Loucy (cell line): ENCODE measurements at regions not wholly inside any gene's neighbourhood (a gene's known extent, or its start where the extent isn't known, plus 50 kb on each side); places are given as distances from the start of the nearest gene placed in this dataset.

Source experiments
- EZH2phosphoT487 ChIP-seq: fragments of 200-600 bp; IDR thresholded peaks from 2 replicates; pipeline ENCODE4 v1.6.1; 2018; ENCODE audit warnings: antibody characterized with exemption, mild to moderate bottlenecking, moderate library complexity, borderline replicate concordance
- TF ChIP-seq, protein P1 (sequence below): fragments of 200-600 bp; sonication (generic); conservative IDR thresholded peaks from 2 replicates; pipeline ENCODE4 v1.5.1; 2014; ENCODE audit warnings: mild to moderate bottlenecking, antibody characterized with exemption, low read length

DNA sequence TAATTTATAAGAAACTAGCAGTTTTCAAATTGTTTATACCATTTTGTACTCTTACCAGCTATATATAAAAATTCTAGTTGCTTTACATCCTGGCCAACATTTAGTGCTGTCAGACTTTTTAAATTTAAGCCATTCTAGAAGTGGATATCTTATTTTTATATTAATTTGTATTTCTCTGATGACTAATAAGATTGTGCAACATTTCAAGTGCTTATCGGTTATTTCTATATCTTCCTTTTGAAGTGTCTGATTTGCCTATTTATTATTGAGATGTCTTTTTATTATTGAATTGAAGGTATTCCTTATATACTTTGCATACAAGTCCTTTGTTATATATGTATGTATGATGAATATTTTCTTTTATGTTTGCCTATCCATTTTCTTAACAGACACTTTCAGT is 324.0 kb downstream of the ELAVL2 start:
- TF ChIP-seq, protein P1, sequence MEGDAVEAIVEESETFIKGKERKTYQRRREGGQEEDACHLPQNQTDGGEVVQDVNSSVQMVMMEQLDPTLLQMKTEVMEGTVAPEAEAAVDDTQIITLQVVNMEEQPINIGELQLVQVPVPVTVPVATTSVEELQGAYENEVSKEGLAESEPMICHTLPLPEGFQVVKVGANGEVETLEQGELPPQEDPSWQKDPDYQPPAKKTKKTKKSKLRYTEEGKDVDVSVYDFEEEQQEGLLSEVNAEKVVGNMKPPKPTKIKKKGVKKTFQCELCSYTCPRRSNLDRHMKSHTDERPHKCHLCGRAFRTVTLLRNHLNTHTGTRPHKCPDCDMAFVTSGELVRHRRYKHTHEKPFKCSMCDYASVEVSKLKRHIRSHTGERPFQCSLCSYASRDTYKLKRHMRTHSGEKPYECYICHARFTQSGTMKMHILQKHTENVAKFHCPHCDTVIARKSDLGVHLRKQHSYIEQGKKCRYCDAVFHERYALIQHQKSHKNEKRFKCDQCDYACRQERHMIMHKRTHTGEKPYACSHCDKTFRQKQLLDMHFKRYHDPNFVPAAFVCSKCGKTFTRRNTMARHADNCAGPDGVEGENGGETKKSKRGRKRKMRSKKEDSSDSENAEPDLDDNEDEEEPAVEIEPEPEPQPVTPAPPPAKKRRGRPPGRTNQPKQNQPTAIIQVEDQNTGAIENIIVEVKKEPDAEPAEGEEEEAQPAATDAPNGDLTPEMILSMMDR: no peak
- TF ChIP-seq EZH2phosphoT487: no peak
